ENCODE measurements at regions not wholly inside any gene's neighbourhood (a gene's known extent, or its start where the extent isn't known, plus 50 kb on each side); places are given as distances from the start of the nearest gene placed in this dataset. TPM values are rescaled to one million over a fixed set of nuclear protein-coding genes. Genes with fewer than 3 reads are reported as not detected.

DNA sequence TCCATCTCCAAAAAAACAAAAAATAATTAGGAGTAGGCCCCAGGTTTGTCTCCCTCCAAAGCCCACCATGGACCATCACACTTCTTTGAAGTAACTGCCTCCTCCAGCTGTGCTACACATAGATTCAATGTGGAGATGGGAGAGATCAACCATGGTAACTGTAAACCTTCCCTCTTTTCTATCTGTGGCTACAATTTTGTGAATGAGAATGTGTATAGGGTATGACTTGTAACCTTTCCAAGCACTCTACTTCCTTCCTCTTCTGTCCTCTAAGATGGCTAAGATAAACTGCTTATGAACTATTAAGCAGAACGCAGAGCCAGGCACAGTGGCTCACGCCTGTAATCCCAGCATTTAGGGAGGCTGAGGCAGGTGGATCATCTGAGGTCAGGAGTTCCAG, 55.5 kb upstream of the ATP11B start:
- H3K36me3 ChIP-seq, result no peaks in the 10 kb centered on the region
- H3K27ac ChIP-seq, result no peak overlapping the region
- no peak overlapping the region for H3K4me3 ChIP-seq
- H3K9me3 ChIP-seq, result no peaks in the 10 kb centered on the region
- no peaks in the 10 kb centered on the region for H3K4me1 ChIP-seq
- intact Hi-C loops (cut with DNase I; ENCODE audit: low total_unique reads), result no loop called here
- TF ChIP-seq, protein P1, sequence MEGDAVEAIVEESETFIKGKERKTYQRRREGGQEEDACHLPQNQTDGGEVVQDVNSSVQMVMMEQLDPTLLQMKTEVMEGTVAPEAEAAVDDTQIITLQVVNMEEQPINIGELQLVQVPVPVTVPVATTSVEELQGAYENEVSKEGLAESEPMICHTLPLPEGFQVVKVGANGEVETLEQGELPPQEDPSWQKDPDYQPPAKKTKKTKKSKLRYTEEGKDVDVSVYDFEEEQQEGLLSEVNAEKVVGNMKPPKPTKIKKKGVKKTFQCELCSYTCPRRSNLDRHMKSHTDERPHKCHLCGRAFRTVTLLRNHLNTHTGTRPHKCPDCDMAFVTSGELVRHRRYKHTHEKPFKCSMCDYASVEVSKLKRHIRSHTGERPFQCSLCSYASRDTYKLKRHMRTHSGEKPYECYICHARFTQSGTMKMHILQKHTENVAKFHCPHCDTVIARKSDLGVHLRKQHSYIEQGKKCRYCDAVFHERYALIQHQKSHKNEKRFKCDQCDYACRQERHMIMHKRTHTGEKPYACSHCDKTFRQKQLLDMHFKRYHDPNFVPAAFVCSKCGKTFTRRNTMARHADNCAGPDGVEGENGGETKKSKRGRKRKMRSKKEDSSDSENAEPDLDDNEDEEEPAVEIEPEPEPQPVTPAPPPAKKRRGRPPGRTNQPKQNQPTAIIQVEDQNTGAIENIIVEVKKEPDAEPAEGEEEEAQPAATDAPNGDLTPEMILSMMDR (IDR thresholded peaks at IDR 0.05), result no peak
- TF ChIP-seq POLR2A (IDR thresholded peaks at IDR 0.05), result no peak
- H3K27me3 ChIP-seq, result no peaks in the 10 kb centered on the region
- DNase-seq, result no peak

GRCh38 chr3:182738583-182739411, 54.5 kb upstream of the ATP11B start:
- intact Hi-C loops (cut with DNase I; ENCODE audit: low total_unique reads), result no loop called here
- Histone ChIP-seq H3K9me3 (no peaks in the 10 kb centered on the region), H3K36me3 (no peaks in the 10 kb centered on the region), H3K27me3 (no peaks in the 10 kb centered on the region), H3K4me3 (no peak overlapping the region), H3K4me1 (no peaks in the 10 kb centered on the region), H3K27ac (no peak overlapping the region)
- DNase-seq, result no peak
- TF ChIP-seq, protein P1 (IDR thresholded peaks at IDR 0.05), result no peak
- TF ChIP-seq POLR2A (IDR thresholded peaks at IDR 0.05), result no peak

GRCh38 chr3:182739619-182740018, 53.7 kb upstream of the ATP11B start:
- Histone ChIP-seq H3K4me1 (no peaks in the 10 kb centered on the region), H3K36me3 (no peaks in the 10 kb centered on the region), H3K27ac (no peak overlapping the region), H3K4me3 (no peak overlapping the region), H3K9me3 (no peaks in the 10 kb centered on the region), H3K27me3 (no peaks in the 10 kb centered on the region)
- no peak for DNase-seq
- TF ChIP-seq, protein P1 (IDR thresholded peaks at IDR 0.05), result no peak
- TF ChIP-seq POLR2A (IDR thresholded peaks at IDR 0.05), result no peak
- intact Hi-C loops (cut with DNase I; ENCODE audit: low total_unique reads), result no loop called here

GRCh38 chr3:182740710-182741109, 52.6 kb upstream of the ATP11B start:
- TF ChIP-seq, protein P1 (IDR thresholded peaks at IDR 0.05), result no peak
- no peak for TF ChIP-seq POLR2A (IDR thresholded peaks at IDR 0.05)
- Histone ChIP-seq H3K36me3 (no peaks in the 10 kb centered on the region), H3K27ac (no peak overlapping the region), H3K27me3 (no peaks in the 10 kb centered on the region), H3K4me1 (no peaks in the 10 kb centered on the region), H3K4me3 (no peak overlapping the region), H3K9me3 (no peaks in the 10 kb centered on the region)
- intact Hi-C loops (cut with DNase I; ENCODE audit: low total_unique reads), result no loop called here
- DNase-seq, result no peak

- H3K27ac ChIP-seq, result no peak overlapping the region
- no peak for TF ChIP-seq POLR2A (IDR thresholded peaks at IDR 0.05)
- TF ChIP-seq, protein P1 (IDR thresholded peaks at IDR 0.05), result no peak
- H3K4me1 ChIP-seq, result no peaks in the 10 kb centered on the region
- H3K9me3 ChIP-seq, result no peaks in the 10 kb centered on the region
- H3K27me3 ChIP-seq, result no peaks in the 10 kb centered on the region
- intact Hi-C loops (cut with DNase I; ENCODE audit: low total_unique reads), result no loop called here
- H3K4me3 ChIP-seq, result no peak overlapping the region
- DNase-seq, result no peak
- no peaks in the 10 kb centered on the region for H3K36me3 ChIP-seq
Measured at GRCh38 chr3:182741214-182741613, 52.1 kb upstream of the ATP11B start.

Small RNA genes lying in the stretch of these regions (small RNA-seq; reads per million reads assigned to genes)
- not detected for gene RN7SKP265

All from uterus (tissue), 3 donors.